IMR-90 (cell line): ENCODE measurements at regions not wholly inside any gene's neighbourhood (a gene's known extent, or its start where the extent isn't known, plus 50 kb on each side); places are given as distances from the start of the nearest gene placed in this dataset.

Experiments used
- CEBPB ChIP-seq: IDR thresholded peaks from 2 replicates; pipeline ENCODE4 v1.6.1; 2012; ENCODE audit warnings: low read depth, low read length, improper control_type of control experiment
- POLR2A ChIP-seq: IDR thresholded peaks from 2 replicates; pipeline ENCODE4 v1.6.1; 2012; ENCODE audit warnings: mild to moderate bottlenecking, low read depth, low read length
- RAD21 ChIP-seq: IDR thresholded peaks from 2 replicates; pipeline ENCODE4 v1.6.1; 2012; ENCODE audit warnings: low read length, improper control_type of control experiment
- RFX5 ChIP-seq: IDR thresholded peaks from 2 replicates; pipeline ENCODE4 v1.8.0; 2012; ENCODE audit warnings: low read depth, mild to moderate bottlenecking, low read length, moderate library complexity
- SMC3 ChIP-seq: fragments of 150-350 bp; IDR thresholded peaks from 2 replicates; pipeline ENCODE4 v1.6.1; 2016; ENCODE audit warnings: low read depth, mild to moderate bottlenecking, antibody characterized with exemption, low read length, moderate library complexity
- USF2 ChIP-seq: fragments of 150-350 bp; IDR thresholded peaks from 2 replicates; pipeline ENCODE4 v1.6.1; 2017; ENCODE audit warnings: mild to moderate bottlenecking, antibody characterized with exemption, low read length, low read depth
- TF ChIP-seq, protein P1 (sequence below): conservative IDR thresholded peaks from 2 replicates; pipeline ENCODE4 v1.5.1; 2012; ENCODE audit warnings: mild to moderate bottlenecking, low read depth, low read length, improper control_type of control experiment
- TF ChIP-seq, protein P2 (sequence below): fragments of 150-350 bp; IDR thresholded peaks from 2 replicates; pipeline ENCODE4 v1.6.1; 2016; ENCODE audit warnings: low read depth, mild to moderate bottlenecking, low read length, moderate library complexity, borderline replicate concordance

DNA sequence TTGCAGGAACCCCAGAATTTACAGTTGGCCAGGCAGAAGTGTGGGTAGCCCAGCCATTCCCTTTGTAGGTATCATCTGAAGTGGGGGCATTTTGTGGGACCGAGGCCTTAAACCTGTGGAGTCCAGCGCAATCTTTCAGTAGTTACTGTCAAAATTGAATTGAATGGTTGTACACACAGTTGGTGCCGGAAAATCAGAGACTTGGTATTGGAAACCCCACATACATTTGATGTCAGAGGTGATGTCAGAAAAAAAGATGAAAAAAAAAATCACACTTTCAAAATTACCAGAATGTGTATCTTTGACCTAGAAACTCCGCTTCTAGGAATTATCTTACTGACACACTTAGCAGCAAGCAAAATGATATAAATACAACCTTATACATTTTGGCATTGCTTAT lies 153.8 kb upstream of the PLXNA4 start:
- no peak for TF ChIP-seq POLR2A
- no peak for TF ChIP-seq RAD21
- TF ChIP-seq, protein P1, sequence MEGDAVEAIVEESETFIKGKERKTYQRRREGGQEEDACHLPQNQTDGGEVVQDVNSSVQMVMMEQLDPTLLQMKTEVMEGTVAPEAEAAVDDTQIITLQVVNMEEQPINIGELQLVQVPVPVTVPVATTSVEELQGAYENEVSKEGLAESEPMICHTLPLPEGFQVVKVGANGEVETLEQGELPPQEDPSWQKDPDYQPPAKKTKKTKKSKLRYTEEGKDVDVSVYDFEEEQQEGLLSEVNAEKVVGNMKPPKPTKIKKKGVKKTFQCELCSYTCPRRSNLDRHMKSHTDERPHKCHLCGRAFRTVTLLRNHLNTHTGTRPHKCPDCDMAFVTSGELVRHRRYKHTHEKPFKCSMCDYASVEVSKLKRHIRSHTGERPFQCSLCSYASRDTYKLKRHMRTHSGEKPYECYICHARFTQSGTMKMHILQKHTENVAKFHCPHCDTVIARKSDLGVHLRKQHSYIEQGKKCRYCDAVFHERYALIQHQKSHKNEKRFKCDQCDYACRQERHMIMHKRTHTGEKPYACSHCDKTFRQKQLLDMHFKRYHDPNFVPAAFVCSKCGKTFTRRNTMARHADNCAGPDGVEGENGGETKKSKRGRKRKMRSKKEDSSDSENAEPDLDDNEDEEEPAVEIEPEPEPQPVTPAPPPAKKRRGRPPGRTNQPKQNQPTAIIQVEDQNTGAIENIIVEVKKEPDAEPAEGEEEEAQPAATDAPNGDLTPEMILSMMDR, result no peak
- no peak for TF ChIP-seq USF2
- no peak for TF ChIP-seq RFX5
- no peak for TF ChIP-seq SMC3
- TF ChIP-seq, protein P2, sequence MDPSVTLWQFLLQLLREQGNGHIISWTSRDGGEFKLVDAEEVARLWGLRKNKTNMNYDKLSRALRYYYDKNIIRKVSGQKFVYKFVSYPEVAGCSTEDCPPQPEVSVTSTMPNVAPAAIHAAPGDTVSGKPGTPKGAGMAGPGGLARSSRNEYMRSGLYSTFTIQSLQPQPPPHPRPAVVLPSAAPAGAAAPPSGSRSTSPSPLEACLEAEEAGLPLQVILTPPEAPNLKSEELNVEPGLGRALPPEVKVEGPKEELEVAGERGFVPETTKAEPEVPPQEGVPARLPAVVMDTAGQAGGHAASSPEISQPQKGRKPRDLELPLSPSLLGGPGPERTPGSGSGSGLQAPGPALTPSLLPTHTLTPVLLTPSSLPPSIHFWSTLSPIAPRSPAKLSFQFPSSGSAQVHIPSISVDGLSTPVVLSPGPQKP, result no peak
- TF ChIP-seq CEBPB, result no peak
